ENCODE measurements at regions not wholly inside any gene's neighbourhood (a gene's known extent, or its start where the extent isn't known, plus 50 kb on each side); places are given as distances from the start of the nearest gene placed in this dataset.

DNA sequence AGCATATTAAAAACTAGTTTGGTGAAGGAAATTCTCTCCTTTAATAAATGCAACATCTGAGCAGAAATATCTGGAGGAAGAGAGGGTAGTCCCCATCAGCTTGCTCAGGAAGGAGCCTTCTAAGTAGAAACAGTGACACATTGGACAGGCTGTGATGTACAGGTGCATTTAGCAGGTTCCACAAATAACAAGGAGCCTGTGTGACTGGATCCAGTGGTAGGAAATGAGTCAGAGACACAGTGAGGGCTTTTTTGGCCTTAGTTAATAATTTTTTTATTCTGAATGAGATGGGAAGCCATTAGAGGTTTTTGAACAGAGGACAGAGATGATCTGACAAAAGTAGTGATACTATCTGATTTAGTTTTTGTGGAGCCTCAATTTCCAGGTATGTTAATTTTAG is 738.9 kb upstream of the PTBP2 start:
- no peak for DNase-seq (ENCODE audit: low read depth)
- H3K4me3 ChIP-seq (replicated peaks; ENCODE audit: low read depth, low read length): no peak overlapping the region
- TF ChIP-seq, protein P1, sequence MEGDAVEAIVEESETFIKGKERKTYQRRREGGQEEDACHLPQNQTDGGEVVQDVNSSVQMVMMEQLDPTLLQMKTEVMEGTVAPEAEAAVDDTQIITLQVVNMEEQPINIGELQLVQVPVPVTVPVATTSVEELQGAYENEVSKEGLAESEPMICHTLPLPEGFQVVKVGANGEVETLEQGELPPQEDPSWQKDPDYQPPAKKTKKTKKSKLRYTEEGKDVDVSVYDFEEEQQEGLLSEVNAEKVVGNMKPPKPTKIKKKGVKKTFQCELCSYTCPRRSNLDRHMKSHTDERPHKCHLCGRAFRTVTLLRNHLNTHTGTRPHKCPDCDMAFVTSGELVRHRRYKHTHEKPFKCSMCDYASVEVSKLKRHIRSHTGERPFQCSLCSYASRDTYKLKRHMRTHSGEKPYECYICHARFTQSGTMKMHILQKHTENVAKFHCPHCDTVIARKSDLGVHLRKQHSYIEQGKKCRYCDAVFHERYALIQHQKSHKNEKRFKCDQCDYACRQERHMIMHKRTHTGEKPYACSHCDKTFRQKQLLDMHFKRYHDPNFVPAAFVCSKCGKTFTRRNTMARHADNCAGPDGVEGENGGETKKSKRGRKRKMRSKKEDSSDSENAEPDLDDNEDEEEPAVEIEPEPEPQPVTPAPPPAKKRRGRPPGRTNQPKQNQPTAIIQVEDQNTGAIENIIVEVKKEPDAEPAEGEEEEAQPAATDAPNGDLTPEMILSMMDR (IDR thresholded peaks at IDR 0.05; ENCODE audit: low read length, missing control alignments): no peak

DNA sequence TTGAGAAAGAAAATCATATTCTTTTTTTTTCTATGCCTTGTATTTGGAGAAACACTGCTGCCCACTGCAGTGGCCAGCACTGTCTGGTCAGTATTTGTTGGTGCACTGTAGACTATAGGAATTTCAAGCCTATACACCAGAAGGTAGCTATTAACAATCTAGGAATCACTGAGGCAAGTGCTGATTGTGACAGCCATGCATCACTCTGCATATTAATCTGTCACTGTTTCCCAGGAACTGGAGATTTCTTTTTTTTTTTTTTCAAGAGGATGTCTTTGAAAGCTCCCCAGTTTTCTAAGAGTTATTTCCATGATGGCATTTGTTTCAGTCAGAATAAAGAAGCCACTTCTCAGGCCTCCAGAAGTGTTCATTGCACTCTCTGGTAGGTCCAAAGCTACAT is 737.8 kb upstream of the PTBP2 start:
- no peak for DNase-seq (ENCODE audit: low read depth)
- TF ChIP-seq, protein P1 (IDR thresholded peaks at IDR 0.05; ENCODE audit: low read length, missing control alignments): no peak
- H3K4me3 ChIP-seq (replicated peaks; ENCODE audit: low read depth, low read length): no peak overlapping the region

DNA sequence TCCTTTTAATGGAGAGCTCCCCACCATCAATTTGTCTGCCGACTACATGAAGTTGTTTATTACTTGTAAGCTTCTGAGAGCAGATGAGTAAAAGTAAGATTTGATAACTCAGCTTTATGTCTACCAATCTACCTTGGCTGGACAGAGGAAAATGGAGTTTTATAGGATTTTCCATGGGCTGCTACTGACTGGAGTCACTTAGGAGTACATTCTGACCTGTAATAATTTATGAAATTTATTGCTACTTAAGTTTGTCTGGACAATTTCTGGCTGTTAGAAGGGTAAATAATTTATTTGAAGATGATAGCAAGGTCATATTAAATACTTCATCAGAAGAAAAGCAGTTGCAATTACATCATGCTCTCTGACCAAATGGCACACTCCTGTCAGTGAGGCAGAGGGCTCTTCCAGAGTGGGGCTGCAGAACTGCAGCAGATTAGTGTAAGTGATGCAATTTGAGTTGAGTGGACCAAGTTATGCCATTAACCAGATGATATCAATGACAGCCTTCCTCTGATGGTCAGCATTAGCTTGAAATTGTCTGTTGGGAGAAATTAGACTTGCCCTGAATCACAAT is 736.7 kb upstream of the PTBP2 start:
- H3K4me3 ChIP-seq (replicated peaks; ENCODE audit: low read depth, low read length): no peak overlapping the region
- TF ChIP-seq, protein P1 (IDR thresholded peaks at IDR 0.05; ENCODE audit: low read length, missing control alignments): no peak
- no peak for DNase-seq (ENCODE audit: low read depth)

DNA sequence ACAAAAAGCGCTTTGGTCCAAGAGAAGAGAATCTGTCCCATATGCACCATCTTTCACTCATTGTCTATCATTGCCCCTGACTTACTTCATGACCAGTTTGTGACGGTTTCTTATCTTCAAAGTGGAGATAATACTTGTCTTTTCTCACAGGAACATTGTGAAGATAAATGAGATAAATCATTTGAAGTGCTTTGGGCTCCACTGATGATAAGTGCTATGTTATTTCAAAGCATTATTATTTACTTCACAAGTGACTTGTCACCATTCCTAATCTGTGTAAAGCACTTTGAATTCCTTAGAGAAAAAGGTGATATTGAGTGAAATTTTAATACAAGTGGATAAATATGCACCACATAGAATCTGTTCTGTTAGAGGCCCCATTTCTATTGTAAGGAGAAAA is 731.6 kb upstream of the PTBP2 start:
- H3K4me3 ChIP-seq (replicated peaks; ENCODE audit: low read depth, low read length): no peak overlapping the region
- TF ChIP-seq, protein P1 (IDR thresholded peaks at IDR 0.05; ENCODE audit: low read length, missing control alignments): no peak
- DNase-seq (ENCODE audit: low read depth): no peak

DNA sequence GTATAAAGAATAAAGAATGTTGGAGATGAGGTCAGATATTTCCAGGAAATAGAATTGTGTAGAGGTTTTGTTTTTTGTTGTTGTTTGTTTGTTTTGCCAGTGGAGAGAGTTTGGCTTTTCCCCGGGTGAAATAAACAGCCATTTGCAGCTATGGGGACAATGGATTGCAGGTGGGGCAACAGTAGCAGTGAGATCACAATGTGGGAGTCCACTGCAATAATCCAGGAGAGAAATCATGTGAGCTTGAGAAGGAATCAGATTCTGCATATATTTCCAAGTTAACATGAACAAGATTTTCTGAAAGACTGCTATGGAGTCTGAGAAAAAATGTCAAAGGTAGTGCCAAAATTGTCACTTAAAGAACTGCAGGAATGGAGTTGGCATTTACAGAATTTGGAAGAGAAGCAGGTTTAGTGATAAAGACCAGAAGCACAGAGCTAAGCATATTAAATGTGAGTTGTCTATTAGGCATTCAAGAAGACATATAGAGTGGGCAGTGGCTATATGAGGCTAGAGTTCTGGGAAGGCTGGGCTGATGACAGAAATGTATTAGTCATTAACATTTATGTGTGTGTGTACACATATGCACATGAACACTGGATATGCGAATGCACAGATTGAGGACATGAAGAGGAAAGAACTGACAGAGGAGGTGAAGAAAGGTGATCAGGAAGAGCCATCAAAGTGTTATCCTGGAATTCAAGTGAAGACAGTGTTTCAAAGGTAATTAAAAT is 729.6 kb upstream of the PTBP2 start:
- TF ChIP-seq, protein P1 (IDR thresholded peaks at IDR 0.05; ENCODE audit: low read length, missing control alignments): no peak
- no peak overlapping the region for H3K4me3 ChIP-seq (replicated peaks; ENCODE audit: low read depth, low read length)
- DNase-seq (ENCODE audit: low read depth): no peak

GRCh38 chr1:95994643-95995042 is 726.9 kb upstream of the PTBP2 start:
- DNase-seq (ENCODE audit: low read depth): no peak
- no peak overlapping the region for H3K4me3 ChIP-seq (replicated peaks; ENCODE audit: low read depth, low read length)
- TF ChIP-seq, protein P1 (IDR thresholded peaks at IDR 0.05; ENCODE audit: low read length, missing control alignments): no peak

DNA sequence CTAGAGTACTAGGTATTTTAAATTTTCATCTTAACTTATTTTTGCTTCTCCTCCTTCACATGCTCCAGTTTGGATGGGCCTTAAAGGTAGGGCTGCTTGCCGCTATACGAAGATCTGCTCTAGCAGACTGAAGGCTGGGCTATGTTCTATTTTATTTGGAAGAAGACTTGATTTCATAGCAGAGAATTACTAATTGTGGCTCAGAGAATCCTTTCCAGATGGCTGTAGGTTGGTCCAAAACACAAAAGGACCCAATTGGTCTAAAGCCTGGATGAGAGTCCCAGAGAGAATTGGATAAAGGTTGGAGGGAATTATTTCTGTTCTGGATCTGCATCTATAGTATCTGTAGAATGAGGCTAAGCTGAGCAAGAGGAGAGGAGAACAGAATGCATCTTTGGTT is 719.4 kb upstream of the PTBP2 start:
- TF ChIP-seq, protein P1 (IDR thresholded peaks at IDR 0.05; ENCODE audit: low read length, missing control alignments): no peak

More for the DNA sequence above, 719.4 kb upstream of the PTBP2 start:
- DNase-seq (ENCODE audit: low read depth): no peak
- H3K4me3 ChIP-seq (replicated peaks; ENCODE audit: low read depth, low read length): no peak overlapping the region
